ENCODE measurements at regions not wholly inside any gene's neighbourhood (a gene's known extent, or its start where the extent isn't known, plus 50 kb on each side); places are given as distances from the start of the nearest gene placed in this dataset.

DNA sequence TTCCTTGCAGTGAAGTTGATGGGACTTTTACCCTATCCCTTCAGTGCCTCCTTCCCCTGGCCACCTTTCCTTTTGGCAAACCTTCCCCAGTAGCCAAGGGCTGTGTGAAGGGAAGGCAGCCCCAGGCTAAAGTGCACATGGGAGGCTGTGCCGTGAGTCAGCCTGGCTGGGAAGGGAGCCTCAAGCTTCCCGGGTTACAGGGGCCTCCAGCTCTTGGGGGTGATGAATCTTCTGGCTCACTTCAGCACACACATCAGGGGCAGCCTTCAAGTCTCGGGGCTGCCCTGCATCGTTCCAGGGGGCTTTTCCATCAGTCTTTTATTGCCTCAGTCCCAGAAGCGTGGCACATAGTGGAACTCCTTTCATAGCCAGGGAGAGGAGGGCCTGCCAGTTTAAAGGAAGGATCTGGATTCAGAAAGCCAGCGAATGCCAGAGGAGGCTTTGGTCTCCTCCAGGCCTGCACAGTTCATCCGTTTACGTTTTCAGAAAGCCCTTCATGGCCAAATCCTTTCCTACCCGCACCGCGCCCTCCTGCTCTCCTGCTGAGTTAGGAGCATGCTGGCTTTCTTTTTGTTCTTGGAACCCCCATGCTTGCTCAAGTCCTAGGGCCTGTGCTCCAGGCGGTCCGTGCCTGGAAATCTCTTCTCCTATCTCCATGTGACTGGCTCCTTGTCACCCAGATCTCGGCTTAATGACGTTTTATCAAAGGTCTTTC is 134.8 kb upstream of the KLF4 start:
- H3K4me3 ChIP-seq (ENCODE audit: low read depth, low read length), result no peak overlapping the region
- DNase-seq (ENCODE audit: low read depth), result no peak

DNA sequence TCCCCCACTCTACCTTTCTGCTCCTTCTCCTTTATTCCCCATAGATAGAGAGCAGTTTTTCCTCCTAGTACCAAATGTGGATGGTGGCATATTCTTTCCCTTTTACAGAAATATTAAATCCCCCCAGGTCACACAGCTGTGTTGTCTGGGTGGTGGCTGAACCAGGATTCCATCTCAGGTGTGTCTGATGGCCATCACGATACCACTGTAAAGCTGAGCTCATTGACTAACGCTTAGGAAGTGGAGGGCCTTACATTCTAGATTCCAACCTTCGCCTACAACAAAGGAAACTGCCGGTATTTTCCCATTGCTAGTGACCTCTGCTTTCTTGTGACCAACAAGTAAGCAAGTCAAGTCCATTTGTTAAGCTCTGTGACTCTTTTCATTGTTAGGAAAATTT is 131.9 kb upstream of the KLF4 start:
- DNase-seq (ENCODE audit: low read depth), result no peak
- H3K4me3 ChIP-seq (ENCODE audit: low read depth, low read length), result no peak overlapping the region

DNA sequence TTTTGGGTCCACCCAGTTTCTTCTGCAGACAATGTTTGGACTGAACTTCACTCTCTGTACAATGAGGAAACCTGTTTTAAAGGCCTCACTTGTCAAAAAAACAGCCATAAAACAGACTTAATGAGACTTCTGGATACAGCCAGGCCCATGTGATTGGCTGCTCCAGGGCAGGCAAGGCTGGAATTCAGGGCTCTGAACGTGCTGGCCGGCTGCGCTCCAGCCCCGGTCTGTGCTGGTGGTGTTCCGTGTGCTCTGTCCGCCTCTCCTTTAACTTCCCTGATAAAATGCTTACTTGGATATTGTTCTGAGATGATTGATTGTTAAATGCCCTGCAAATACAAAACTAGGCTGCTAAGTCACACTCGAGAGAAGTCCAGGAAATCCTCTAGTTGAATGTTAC is 131.2 kb upstream of the KLF4 start:
- H3K4me3 ChIP-seq (ENCODE audit: low read depth, low read length), result no peak overlapping the region
- DNase-seq (ENCODE audit: low read depth), result no peak

DNA sequence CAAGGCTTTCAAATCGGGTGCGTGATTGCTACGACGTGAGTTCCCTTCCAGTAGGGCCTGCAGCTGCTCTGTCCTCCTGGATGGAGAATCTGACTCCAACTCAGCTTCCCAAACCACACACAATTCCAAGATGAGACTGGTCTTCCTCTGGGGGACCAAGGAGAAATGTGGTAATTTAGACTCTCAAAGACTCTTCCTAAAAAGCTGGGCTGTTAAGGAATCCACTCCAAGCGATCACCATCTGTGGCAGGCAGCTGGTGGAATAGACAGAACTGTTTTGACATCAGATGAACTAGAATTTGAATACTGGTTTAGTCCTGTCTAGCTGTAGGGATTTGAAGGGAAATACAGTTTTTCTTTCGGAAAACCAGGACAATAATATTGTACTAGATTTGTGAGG is 130.7 kb upstream of the KLF4 start:
- H3K4me3 ChIP-seq (ENCODE audit: low read depth, low read length), result no peak overlapping the region
- DNase-seq (ENCODE audit: low read depth), result no peak

DNA sequence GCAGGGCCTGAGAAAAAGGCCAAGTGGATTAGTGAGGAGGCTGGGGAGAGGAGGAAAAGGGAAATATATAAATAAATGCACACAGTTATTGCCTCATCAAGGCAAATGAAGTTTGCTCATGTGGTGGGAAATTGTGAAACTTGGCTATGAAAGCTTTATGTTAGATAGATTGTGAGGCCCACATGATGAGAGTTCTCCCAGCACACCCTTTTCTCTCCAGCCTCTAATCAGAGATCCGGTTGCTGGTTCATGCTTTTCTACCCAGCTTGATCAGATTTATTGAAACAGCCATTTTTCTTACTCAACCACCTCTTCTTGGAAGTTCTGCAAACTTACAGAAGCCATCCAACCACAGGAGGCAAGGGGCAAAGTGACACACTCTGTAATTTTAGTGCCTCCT is 125.8 kb upstream of the KLF4 start:
- H3K4me3 ChIP-seq (ENCODE audit: low read depth, low read length), result no peak overlapping the region
- DNase-seq (ENCODE audit: low read depth), result peak; percentile 49

DNA sequence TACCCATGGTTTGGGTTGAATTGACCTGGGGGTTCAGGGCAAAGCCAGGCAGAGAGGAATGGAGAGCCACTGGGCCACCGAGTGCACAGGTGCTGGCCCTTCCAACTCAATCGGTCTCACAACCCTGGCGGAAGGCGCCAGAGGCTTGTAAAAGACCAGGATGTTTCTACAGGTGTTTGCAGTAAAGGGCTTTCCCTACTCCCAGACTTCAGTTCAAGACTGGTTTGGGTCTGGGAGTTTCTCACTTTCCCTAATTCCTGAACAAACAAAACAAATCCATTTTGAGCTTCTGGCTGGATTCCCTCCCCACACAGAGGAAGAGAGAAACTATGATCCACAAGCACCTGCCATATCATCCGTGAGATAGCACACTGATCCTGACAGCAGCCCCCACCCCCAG is 125.2 kb upstream of the KLF4 start:
- no peak for DNase-seq (ENCODE audit: low read depth)
- H3K4me3 ChIP-seq (ENCODE audit: low read depth, low read length), result no peak overlapping the region

DNA sequence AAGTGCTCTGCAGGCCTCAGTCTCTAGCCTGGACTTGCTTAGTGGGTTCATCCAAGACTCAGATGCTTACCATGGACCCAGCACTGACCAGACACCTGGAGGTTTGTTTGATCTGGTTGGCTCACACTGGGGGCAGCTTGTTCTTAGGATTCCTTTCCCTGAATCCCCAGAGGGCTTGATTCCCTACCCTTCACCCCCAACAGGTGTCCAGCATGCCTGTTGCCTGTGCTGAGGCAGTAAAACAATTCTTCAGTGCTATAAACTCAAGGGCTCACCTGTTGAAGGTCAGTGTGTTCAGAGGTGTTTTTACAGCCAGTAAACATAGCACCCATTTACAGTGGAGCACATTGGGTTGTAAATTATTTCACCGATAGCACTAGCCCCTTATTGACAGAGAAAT is 123.8 kb upstream of the KLF4 start:
- H3K4me3 ChIP-seq (ENCODE audit: low read depth, low read length), result no peak overlapping the region
- no peak for DNase-seq (ENCODE audit: low read depth)

DNA sequence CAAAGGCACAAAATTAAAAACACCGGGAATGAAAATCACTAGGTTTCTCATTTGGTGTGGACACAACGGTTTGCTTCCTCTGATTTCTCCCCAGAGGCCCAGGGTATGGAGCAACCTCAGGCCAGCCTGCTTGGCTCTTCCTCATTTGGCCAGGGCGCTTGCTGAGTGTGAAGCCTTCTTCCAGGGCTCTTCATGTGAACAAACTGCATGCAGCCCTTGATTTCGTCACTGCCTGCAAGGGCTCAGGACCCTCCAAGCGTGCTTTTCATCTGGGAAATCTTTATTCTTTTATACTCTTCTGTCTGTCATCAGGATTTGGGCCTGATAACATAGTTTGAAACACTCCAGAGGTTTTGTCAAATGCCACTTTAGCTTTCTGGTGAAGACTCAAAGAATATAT is 122.6 kb upstream of the KLF4 start:
- DNase-seq (ENCODE audit: low read depth), result peak; percentile 47
- no peak overlapping the region for H3K4me3 ChIP-seq (ENCODE audit: low read depth, low read length)

DNA sequence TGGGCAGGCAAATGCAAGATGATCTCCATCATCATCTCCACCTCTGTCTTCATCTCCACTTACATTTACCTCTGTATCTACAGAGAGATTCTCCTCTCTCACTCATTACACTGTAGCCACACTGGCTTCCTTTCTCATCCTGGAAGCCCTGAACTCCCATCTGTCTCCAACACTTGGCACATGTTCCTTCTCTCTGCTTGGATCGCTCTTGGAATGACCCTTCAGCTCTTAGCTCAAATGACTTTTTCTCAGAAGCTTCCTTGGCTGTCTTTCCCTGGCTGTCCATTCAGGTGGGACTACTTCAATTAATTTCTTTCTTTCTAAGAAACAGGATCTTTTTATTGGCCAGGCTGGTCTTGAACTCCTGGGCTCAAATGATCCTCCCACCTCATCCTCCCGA is 120.0 kb upstream of the KLF4 start:
- no peak overlapping the region for H3K4me3 ChIP-seq (ENCODE audit: low read depth, low read length)
- DNase-seq (ENCODE audit: low read depth), result no peak

DNA sequence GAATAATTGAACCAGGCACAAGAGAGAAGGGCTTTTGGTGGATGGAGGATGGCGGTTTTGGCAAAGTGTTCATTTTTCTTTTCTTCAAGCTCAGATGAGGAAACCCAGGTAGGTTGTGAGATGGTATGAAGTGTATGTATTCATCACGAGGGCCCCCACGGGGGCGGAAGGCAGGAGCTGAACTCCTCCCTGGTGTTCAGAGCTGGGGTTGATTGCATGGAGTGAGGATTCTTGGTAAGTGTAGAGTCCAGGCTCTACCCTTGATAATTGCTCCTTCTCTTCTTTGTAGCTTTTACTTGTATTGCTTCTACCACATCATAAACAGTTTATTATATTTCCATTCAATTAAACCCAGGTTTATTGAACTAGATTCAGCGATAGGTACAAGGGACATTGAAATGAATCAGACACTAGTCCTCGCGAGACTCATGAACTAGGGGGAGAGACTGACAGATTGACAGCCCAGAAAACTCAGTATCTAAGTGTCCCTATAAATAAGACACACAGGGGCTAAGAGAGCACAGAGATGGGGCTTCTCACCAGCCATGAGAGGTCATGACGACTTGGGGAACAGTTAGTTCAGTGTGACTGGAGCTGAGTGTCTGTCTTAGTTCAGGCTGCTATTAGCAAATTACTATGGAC is 116.7 kb upstream of the KLF4 start:
- no peak for DNase-seq (ENCODE audit: low read depth)
- no peak overlapping the region for H3K4me3 ChIP-seq (ENCODE audit: low read depth, low read length)

DNA sequence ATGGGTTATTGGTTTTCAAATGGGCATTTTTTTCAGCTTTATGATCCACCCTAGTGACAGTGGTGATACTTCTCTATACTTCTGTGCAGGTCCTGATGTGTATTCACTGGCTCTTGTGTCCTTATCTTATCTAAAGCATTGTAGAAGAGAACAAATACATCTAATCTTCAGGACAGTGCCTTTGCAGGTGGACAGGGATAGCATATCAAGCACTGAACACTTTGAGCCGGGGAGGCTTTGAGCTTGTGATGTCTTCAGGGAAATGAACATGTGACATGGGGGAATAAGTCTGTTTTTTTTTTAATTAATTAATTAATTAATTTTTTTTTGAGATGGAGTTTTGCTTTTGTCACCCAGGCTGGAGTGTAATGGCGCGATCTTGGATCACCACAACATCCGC is 115.5 kb upstream of the KLF4 start:
- DNase-seq (ENCODE audit: low read depth), result no peak
- no peak overlapping the region for H3K4me3 ChIP-seq (ENCODE audit: low read depth, low read length)

DNA sequence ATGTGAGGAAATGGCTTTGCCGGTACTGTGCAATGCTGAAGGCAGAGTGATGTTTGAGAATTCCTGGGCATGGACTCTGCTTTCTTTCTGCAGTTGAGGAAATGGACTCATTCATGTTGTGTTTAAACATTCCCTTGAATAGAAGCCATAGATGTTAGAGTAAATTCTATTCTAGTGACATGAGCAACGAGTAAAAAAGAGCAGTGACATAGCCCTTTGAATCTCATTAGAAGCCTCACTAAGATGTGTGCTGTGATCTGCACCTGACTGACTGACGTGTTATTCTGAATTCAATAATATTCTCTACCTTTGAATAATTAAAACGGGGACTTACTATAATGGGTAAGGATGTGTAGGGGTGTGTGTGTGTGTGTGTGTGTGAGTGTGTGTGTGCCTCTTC is 113.7 kb upstream of the KLF4 start:
- DNase-seq (ENCODE audit: low read depth), result no peak

DNA sequence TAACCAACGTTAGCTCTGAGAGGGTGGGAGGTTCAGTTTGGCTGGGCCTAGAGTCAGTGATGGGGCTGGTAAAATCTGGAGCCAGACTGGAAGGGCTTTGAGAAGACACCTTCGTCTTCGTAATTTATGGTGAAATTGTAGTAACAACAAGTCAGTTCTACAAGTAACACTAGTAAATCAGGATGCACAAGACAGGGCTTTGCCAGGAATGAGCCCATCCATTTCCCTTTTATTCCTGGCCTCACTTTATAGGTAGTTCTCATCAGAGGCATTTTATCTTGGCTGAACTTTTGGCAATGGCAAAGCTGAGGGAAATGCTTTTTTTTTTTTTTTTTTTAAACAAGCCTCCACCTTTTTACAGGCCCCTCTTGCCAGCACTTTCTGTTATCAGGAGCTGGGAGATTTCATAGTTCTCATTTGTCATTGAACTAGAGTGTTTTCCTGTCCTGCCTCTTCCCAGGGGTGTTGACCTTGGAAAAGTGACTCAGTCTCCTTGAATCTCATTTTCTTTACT is 110.5 kb upstream of the KLF4 start:
- H3K4me3 ChIP-seq (ENCODE audit: low read depth, low read length), result no peak overlapping the region
- no peak for DNase-seq (ENCODE audit: low read depth)

More for the DNA sequence above, 113.7 kb upstream of the KLF4 start:
- H3K4me3 ChIP-seq (ENCODE audit: low read depth, low read length), result no peak overlapping the region

DNA sequence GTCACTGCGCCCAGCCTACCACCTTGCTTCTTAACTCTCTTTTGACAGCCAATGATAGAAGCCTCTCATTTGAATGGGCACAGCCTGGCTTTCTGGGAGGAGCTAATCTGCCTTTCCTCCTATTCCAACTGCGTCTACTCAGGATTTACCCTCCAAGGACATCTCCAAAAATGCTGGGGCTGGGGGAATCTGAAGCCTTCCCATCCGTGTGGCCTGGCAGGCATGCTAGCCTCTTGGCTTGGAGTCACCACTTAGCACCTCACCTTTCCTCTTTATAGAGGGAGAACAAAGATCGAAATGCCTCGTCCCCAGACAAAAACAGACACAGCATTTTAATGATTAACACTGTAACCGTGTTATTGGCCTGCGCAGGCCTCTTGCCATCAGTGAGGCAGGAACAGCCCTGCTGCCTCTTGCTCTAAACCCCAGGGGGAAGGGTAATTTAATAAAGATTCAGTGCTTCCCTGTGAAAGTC is 108.2 kb upstream of the KLF4 start:
- DNase-seq (ENCODE audit: low read depth), result no peak
- no peak overlapping the region for H3K4me3 ChIP-seq (ENCODE audit: low read depth, low read length)

DNA sequence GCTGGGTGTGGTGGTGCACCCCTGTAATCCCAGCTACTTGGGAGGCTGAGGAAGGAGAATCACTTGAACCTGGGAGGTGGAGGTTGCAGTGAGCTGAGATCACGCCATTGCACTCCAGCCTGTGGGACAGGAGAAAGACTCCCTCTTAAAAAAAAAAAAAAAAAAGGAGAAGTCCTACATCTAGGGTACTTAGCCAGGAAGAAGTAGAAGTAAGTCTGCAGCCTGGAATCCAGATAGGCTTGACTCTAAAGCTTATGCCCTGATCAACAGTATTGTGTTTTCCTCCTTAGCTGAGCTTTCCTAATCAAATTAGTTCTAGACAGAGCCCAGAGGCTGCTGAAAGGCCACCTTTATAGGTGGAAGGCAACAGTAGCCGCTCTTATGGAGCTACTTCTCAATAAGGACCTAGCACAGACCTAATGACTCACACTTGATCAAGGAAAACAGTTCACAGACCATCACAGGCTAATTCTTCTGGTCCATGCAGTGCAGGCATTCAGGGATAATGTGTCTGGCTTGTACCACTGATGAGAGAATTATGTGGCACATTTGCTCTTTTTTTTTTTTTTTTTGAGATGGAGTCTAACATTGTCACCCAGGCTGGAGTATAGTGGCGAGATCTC is 105.5 kb upstream of the KLF4 start:
- no peak for DNase-seq (ENCODE audit: low read depth)
- H3K4me3 ChIP-seq (ENCODE audit: low read depth, low read length), result no peak overlapping the region

DNA sequence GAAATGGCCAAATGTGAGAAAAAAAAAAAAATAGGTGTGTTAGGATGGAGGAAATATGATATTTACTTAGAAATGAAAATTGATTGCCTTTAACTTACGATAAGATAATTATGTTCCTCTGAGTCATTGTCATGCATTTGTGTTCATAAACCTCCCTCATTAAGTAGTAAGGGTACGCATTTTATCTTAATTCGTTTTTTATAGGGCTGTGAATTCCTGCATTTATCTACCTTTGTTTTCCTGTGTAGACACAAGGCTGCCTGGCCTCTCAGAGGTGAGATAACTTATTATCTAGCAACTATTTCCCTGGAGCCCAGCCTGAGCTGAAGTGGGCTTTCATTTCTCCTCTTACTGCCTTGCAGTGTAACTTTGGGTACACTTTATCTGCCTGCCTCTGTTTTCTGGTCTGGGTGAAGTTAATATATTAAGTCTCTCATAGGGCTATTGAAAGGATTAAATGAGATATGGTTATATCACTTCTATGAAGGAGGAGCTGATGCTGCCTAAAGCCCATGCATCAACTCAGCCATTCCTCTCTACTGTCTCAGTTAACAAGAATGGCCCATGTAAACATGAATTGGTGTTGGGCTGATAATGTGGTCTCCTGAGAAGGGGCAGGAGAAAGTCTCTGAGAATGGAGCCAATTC is 103.8 kb upstream of the KLF4 start:
- no peak for DNase-seq (ENCODE audit: low read depth)
- no peak overlapping the region for H3K4me3 ChIP-seq (ENCODE audit: low read depth, low read length)

DNA sequence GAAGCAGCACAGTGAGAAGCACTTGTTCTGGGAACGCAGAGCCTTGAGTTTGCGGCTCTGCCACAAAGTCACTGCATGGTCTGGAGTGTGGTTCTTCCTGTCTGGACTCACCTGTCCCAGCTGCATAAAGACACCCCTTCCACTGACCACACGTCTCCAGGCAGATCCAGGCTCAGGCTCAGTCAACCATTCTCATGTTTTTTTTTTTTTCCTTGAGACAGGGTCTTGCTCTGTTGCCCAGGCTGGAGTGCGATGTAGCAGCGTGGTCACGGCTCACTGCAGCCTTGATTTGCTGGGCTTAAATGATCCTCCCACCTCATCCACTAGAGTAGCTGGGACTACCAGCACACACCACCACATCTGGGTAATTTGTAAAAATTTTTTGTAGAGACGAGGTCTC is 102.9 kb upstream of the KLF4 start:
- no peak for DNase-seq (ENCODE audit: low read depth)

DNA sequence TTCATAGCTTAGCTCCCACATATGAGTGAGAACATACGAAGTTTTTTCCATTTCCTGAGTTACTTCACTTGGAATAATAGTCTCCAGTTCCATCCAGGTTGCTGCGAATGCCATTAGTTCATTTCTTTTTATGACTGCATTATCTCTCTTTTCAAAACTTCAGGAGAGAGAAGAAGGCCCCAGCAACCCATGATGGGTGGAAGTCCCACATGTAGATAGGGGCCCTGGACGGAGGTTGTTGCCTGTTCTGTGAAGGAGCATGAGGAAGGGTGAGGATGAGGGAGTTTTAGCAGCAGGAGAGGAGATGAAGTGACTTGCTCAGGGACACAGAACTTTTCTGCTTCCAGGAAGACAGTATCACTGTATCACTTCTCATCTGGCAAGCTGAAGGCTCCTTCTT is 102.2 kb upstream of the KLF4 start:
- no peak for DNase-seq (ENCODE audit: low read depth)
- no peak overlapping the region for H3K4me3 ChIP-seq (ENCODE audit: low read depth, low read length)

More for the DNA sequence above, 102.9 kb upstream of the KLF4 start:
- no peak overlapping the region for H3K4me3 ChIP-seq (ENCODE audit: low read depth, low read length)

DNA sequence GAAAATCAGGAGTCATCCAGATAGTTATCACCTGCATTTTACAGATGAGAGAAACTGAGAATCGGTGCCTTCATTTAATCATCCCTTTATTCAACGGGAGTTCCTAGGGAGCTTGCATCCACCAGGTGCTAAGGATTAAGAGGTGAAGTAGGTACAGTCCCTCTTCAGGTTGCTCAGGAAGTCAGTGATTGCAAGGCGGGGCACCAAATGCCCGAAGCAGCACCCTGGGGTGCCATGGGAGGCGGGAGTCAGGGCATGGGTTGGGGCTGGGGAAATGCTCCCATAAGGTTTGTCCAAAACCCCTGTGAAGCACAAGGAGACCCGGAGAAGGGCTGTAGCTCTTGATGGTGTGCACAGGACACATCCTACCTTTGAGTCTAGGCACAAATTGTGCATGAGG is 98.8 kb upstream of the KLF4 start:
- H3K4me3 ChIP-seq (ENCODE audit: low read depth, low read length), result no peak overlapping the region

More for the DNA sequence above, 98.8 kb upstream of the KLF4 start:
- no peak for DNase-seq (ENCODE audit: low read depth)

All from skeletal muscle cell (primary cell).